ENCODE measurements at regions not wholly inside any gene's neighbourhood (a gene's known extent, or its start where the extent isn't known, plus 50 kb on each side); places are given as distances from the start of the nearest gene placed in this dataset.

DNA sequence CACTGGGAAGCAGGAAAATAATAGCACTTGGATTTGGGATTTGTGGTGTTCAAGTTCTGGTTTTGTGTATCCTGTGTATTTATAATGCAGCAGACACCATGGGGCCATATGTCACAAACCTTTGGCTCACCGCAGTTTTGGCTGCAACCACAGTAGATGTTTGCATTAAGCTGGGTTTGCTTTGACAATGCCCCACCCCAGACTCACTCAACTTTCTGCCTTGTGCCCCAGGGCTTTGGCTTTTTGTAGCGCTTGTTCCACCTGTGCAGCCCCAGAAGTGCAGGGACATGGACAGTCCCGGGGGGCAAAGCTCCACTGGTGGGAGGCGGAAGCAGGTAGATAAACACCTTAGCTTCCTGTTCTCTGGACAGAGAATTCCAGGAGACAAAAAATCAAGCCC, 446.9 kb downstream of the MED13L start:
- no peak for TF ChIP-seq POLR2A (IDR thresholded peaks at IDR 0.05)
- TF ChIP-seq, protein P1, sequence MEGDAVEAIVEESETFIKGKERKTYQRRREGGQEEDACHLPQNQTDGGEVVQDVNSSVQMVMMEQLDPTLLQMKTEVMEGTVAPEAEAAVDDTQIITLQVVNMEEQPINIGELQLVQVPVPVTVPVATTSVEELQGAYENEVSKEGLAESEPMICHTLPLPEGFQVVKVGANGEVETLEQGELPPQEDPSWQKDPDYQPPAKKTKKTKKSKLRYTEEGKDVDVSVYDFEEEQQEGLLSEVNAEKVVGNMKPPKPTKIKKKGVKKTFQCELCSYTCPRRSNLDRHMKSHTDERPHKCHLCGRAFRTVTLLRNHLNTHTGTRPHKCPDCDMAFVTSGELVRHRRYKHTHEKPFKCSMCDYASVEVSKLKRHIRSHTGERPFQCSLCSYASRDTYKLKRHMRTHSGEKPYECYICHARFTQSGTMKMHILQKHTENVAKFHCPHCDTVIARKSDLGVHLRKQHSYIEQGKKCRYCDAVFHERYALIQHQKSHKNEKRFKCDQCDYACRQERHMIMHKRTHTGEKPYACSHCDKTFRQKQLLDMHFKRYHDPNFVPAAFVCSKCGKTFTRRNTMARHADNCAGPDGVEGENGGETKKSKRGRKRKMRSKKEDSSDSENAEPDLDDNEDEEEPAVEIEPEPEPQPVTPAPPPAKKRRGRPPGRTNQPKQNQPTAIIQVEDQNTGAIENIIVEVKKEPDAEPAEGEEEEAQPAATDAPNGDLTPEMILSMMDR (IDR thresholded peaks at IDR 0.05) = no peak

Measured in Peyer's patch (tissue), 4 donors.